ENCODE measurements at regions not wholly inside any gene's neighbourhood (a gene's known extent, or its start where the extent isn't known, plus 50 kb on each side); places are given as distances from the start of the nearest gene placed in this dataset.

GRCh38 chr6:21971541-21971940 is 325.3 kb downstream of the PRL start:
- no peak for DNase-seq

GRCh38 chr6:21972516-21972915 is 324.3 kb downstream of the PRL start:
- DNase-seq, result no peak

- DNase-seq, result no peak
These were observed 319.5 kb downstream of the PRL start for GRCh38 chr6:21977346-21977745.

GRCh38 chr6:21981235-21981833 is 315.5 kb downstream of the PRL start:
- DNase-seq, result no peak

GRCh38 chr6:21984135-21984534 is 312.7 kb downstream of the PRL start:
- no peak for DNase-seq

GRCh38 chr6:21984561-21984960 is 312.3 kb downstream of the PRL start:
- no peak for DNase-seq

- DNase-seq, result no peak
These were observed 310.9 kb downstream of the PRL start for GRCh38 chr6:21985904-21986303.

- no peak for DNase-seq
These were observed 310.1 kb downstream of the PRL start for GRCh38 chr6:21986703-21987102.

GRCh38 chr6:21987501-21987957 is 309.3 kb downstream of the PRL start:
- DNase-seq, result peak; percentile 1 to 52

- no peak for DNase-seq
These were observed 306.3 kb downstream of the PRL start for GRCh38 chr6:21990577-21990976.

GRCh38 chr6:21992178-21992967 is 304.5 kb downstream of the PRL start:
- DNase-seq, result no peak

GRCh38 chr6:21993841-21994240 is 303.0 kb downstream of the PRL start:
- DNase-seq, result no peak

- DNase-seq, result no peak
These were observed 302.0 kb downstream of the PRL start for GRCh38 chr6:21994821-21995220.

GRCh38 chr6:21995318-21995717 is 301.5 kb downstream of the PRL start:
- no peak for DNase-seq

GRCh38 chr6:21996425-21997118 is 300.3 kb downstream of the PRL start:
- DNase-seq, result no peak

GRCh38 chr6:21997119-21998037 is 299.5 kb downstream of the PRL start:
- no peak for DNase-seq

- DNase-seq, result no peak
These were observed 298.3 kb downstream of the PRL start for GRCh38 chr6:21998582-21998981.

- no peak for DNase-seq
These were observed 297.8 kb downstream of the PRL start for GRCh38 chr6:21999012-21999528.

GRCh38 chr6:21999741-22000140 is 297.1 kb downstream of the PRL start:
- no peak for DNase-seq

GRCh38 chr6:22001396-22002027 is 295.3 kb downstream of the PRL start:
- DNase-seq, result no peak

GRCh38 chr6:22003287-22003686 is 293.5 kb downstream of the PRL start:
- no peak for DNase-seq

- no peak for DNase-seq
These were observed 290.0 kb downstream of the PRL start for GRCh38 chr6:22006795-22007194.
